Psoas muscle (tissue), 7 donors: ENCODE measurements at regions not wholly inside any gene's neighbourhood (a gene's known extent, or its start where the extent isn't known, plus 50 kb on each side); places are given as distances from the start of the nearest gene placed in this dataset.

Source experiments
- ATAC-seq, 4 donors: fragments of 200-7000 bp; cut with Tn5 transposase; one replicate each; pipeline ENCODE4 v1.9.1; 2020; ENCODE audit warnings: moderate library complexity in 3 of 4, mild to moderate bottlenecking in 2 of 4
- DNase-seq, 2 donors: peaks; one replicate each; pipeline ENCODE4 v3.0.0-alpha.2; 2020
- H3K27ac ChIP-seq: fragments of 200-600 bp; one replicate; pipeline ENCODE4 v1.8.0; 2022
- H3K27me3 ChIP-seq, 3 donors: fragments of 200-600 bp in 1 of 3; one replicate each; pipeline versions ENCODE4 v1.6.1 to v1.8.0; 2013 to 2022; ENCODE audit warnings: low read length in 2 of 3, mild to moderate bottlenecking in 2 of 3, moderate library complexity in 1 of 3; ENCODE audit not compliant: insufficient read depth in 3 of 3
- H3K36me3 ChIP-seq, 2 donors: fragments of 200-600 bp in 1 of 2; one replicate each; pipeline versions ENCODE4 v1.6.1 to v1.8.0; 2013 to 2022; ENCODE audit warnings: low read depth in 1 of 2, mild to moderate bottlenecking in 1 of 2, moderate library complexity in 1 of 2; ENCODE audit not compliant: insufficient read depth in 1 of 2
- H3K4me1 ChIP-seq: fragments of 200-600 bp; one replicate; pipeline ENCODE4 v1.8.0; 2022
- H3K4me3 ChIP-seq: fragments of 200-600 bp; one replicate; pipeline ENCODE4 v1.8.0; 2022; ENCODE audit warnings: mild to moderate bottlenecking
- H3K9me3 ChIP-seq: fragments of 200-600 bp; one replicate; pipeline ENCODE4 v1.8.0; 2022
- WGBS, 3 donors: extraction: QIAGEN DNeasy Blood & Tissue Kit; methylation state at CpG; one replicate each; pipeline versions ENCODE4 v1.1.6 to v1.1.7; 2013; 5-methylcytosine and 5-hydroxymethylcytosine counted together
- intact Hi-C, 2 donors: fragments of 100-400 bp; cut with DNase I; formaldehyde crosslinking; loops; one replicate each; pipeline versions ENCODE4 v1.11.0 to v1.14.2; 2022
- TF ChIP-seq, protein P1 (sequence below): fragments of 200-600 bp; IDR thresholded peaks from one replicate; pipeline ENCODE4 v1.8.0; 2022; ENCODE audit warnings: antibody characterized with exemption
- donor health status: healthy with polysubstance abuse.
- donor health status: DM: no; HTN: no; CAD: no; lungs with moderate emphysema.
- donor health status: Bipolar disorder and iron deficiency.
- donor health status: healthy.
- donor health status: DM: yes; HTN: yes; CAD: no.
- donor health status: DM: no; HTN: no; CAD: no.
- donor health status: DM: yes; HTN: yes; CAD: no.

DNA sequence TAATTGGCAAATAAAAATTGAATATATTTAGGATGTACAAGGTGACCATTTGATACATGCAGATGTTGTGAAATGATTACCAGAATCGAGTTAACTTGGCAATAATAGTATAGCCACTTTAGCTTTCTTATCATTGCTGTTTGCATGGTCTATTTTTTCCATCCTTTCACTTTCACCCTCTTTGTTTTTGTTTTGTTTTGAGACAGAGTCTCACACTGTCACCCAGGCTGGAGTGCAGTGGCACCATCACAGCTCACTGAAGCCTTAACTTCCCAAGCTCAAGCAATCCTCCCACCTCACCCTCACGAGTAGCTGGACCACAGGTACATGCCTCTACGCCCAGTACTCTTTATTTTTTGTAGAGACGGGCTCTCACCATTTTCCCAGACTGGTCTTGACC, 218.6 kb upstream of the ADGRL3 start:
- TF ChIP-seq, protein P1, sequence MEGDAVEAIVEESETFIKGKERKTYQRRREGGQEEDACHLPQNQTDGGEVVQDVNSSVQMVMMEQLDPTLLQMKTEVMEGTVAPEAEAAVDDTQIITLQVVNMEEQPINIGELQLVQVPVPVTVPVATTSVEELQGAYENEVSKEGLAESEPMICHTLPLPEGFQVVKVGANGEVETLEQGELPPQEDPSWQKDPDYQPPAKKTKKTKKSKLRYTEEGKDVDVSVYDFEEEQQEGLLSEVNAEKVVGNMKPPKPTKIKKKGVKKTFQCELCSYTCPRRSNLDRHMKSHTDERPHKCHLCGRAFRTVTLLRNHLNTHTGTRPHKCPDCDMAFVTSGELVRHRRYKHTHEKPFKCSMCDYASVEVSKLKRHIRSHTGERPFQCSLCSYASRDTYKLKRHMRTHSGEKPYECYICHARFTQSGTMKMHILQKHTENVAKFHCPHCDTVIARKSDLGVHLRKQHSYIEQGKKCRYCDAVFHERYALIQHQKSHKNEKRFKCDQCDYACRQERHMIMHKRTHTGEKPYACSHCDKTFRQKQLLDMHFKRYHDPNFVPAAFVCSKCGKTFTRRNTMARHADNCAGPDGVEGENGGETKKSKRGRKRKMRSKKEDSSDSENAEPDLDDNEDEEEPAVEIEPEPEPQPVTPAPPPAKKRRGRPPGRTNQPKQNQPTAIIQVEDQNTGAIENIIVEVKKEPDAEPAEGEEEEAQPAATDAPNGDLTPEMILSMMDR: no peak
- Histone ChIP-seq H3K4me3 (no peak overlapping the region), H3K36me3 (no peaks in the 10 kb centered on the region), H3K27ac (no peak overlapping the region), H3K9me3 (no peaks in the 10 kb centered on the region), H3K4me1 (no peaks in the 10 kb centered on the region), H3K27me3 (no peaks in the 10 kb centered on the region)
- no peak for ATAC-seq
- WGBS, 3 donors: 79 to 84% (median 79%) methylated on average over 4 of the region's 4 CpGs
- intact Hi-C loops: no loop called here
- DNase-seq: no peak

DNA sequence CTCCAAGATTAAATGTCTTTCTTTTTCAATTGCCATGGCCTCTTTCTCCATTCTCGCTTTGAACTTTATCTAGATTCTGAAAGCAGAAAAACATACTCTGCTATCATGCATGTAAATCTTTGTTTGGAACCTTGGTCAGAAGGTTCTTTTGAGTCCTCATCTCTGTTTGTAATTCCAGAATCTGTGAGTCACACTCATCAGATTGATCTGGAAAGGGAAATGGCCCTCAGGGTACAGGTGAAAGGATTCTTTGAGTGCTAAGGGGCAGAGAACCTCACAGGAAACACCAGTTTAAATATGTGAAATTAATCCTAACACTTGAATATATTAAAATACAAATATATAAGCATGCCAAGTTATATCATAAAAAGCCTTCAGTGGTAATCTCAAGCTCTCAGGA, 211.0 kb upstream of the ADGRL3 start:
- DNase-seq: no peak
- intact Hi-C loops: no loop called here
- Histone ChIP-seq H3K9me3 (no peaks in the 10 kb centered on the region), H3K4me3 (no peak overlapping the region), H3K36me3 (no peaks in the 10 kb centered on the region), H3K27ac (no peak overlapping the region), H3K27me3 (no peaks in the 10 kb centered on the region), H3K4me1 (no peaks in the 10 kb centered on the region)
- TF ChIP-seq, protein P1: no peak
- 88 to 100% (median 95%) methylated on average over 1 of the region's 1 CpG for WGBS, 3 donors
- no peak for ATAC-seq

DNA sequence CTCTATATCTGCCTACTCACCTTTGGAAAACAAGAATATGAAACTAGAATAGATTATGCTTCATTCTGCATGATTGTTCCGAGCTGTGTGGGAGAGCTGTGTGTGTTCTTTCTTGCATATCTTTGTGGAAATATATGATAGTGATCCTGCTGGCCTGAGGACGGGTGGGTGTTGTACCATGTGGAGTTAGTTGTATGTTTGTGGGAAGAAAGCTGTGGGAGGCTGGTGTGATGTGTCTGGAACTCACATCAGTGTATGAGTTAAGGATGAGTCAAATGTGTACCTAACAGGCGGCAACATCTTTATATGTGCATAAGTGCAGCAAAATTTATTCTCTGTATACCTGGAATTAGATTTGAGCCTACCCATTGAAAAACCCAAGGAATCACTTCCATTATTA, 208.1 kb upstream of the ADGRL3 start:
- H3K4me1 ChIP-seq: no peaks in the 10 kb centered on the region
- H3K27ac ChIP-seq: no peak overlapping the region
- H3K36me3 ChIP-seq: no peaks in the 10 kb centered on the region
- DNase-seq (no peak), ATAC-seq (no peak)
- no peaks in the 10 kb centered on the region for H3K27me3 ChIP-seq
- intact Hi-C loops: no loop called here
- 83 to 86% (median 84%) methylated on average over 3 of the region's 3 CpGs for WGBS, 3 donors
- TF ChIP-seq, protein P1: no peak
- no peaks in the 10 kb centered on the region for H3K9me3 ChIP-seq
- no peak overlapping the region for H3K4me3 ChIP-seq

DNA sequence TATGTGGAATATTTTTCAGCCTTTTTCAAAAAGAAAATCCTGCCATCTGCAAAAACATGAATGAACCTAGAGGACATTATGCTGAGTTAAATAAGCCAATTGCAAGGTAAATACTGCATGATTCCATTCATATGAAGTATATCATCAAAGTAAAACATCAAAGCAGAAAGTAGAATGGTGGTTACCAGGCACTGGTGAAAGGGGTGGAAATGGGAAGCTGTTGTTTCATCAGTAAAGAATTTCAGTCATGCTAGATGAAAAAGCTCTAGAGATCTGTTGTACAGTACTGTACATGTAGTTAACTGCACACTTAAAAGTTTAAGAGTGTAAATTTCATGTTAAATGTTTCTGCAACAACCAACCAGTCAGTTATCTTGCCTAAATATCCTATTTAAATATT, 196.8 kb upstream of the ADGRL3 start:
- no peak overlapping the region for H3K27ac ChIP-seq
- no peaks in the 10 kb centered on the region for H3K27me3 ChIP-seq
- intact Hi-C loops: no loop called here
- H3K4me3 ChIP-seq: no peak overlapping the region
- no peaks in the 10 kb centered on the region for H3K4me1 ChIP-seq
- TF ChIP-seq, protein P1: no peak
- ATAC-seq (no peak), DNase-seq (no peak)
- H3K9me3 ChIP-seq: peaks cover 3% of the 10 kb centered on the region
- H3K36me3 ChIP-seq: no peaks in the 10 kb centered on the region

DNA sequence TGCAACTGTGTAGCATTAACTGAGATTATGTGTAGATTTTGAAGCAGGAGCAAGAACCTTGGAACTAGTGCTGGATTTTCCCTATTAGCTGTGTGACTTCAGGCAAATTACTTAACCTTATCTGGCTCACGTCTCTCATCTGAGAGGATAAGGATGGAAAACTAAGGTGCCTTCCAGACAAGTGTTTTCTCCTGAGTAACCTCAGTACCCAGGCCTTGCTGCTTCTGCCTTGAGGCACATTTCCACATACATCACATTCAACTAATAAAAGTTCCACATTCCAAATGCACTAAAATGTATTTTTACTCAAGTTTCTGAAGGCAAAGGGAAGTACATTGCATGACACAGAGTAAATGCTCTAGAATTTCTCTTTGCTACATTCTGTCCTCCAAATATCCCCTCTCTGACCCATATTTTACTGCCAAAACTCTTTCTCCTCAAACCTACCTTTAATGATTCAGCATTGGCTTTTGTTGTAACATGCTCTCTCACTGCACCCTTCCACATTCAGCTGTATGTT, 195.4 kb upstream of the ADGRL3 start:
- Histone ChIP-seq H3K4me1 (no peaks in the 10 kb centered on the region), H3K9me3 (peaks cover 3% of the 10 kb centered on the region), H3K36me3 (no peaks in the 10 kb centered on the region), H3K4me3 (no peak overlapping the region), H3K27me3 (no peaks in the 10 kb centered on the region), H3K27ac (no peak overlapping the region)
- intact Hi-C loops: no loop called here
- ATAC-seq: no peak
- TF ChIP-seq, protein P1: no peak
- DNase-seq: no peak
- 79 to 83% (median 80%) methylated on average over 1 of the region's 1 CpG for WGBS, 3 donors
